Erythroblast (primary cell): ENCODE measurements at regions not wholly inside any gene's neighbourhood (a gene's known extent, or its start where the extent isn't known, plus 50 kb on each side); places are given as distances from the start of the nearest gene placed in this dataset.

Source experiments
- GATA1 ChIP-seq: IDR thresholded peaks from 2 replicates; pipeline ENCODE4 v1.6.1; 2011; ENCODE audit warnings: low read depth, mild to moderate bottlenecking, control low read depth, low read length, moderate library complexity
- POLR2A ChIP-seq: IDR thresholded peaks from 2 replicates; pipeline ENCODE4 v1.6.1; 2011; ENCODE audit warnings: mild to moderate bottlenecking, low read length

- TF ChIP-seq POLR2A (no peak), GATA1 (no peak)
These were observed 360.6 kb upstream of the SGO1 start for GRCh38 chr3:20546636-20547035.
